ENCODE measurements at regions not wholly inside any gene's neighbourhood (a gene's known extent, or its start where the extent isn't known, plus 50 kb on each side); places are given as distances from the start of the nearest gene placed in this dataset.

DNA sequence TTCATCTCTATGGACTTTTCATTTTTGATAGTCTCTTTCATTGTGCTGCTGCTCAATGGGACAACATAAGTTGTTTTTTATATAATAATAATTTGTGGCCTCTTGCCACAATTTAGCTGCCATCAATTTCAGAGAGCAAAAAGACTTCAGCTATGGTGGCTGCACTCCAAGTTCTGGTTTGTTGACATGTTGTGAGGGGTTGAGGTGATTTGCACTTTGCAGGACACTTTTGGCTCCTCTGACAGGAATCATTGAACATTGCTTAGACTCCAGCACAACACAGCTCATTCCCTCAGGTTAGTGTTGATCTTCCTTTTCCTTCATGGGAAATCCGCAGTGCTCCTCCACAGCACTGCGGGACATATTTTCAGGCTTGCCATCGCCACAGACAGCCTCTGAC is 725.4 kb upstream of the TSPY4 start:
- DNase-seq: no peak
- no peak overlapping the region for H3K27ac ChIP-seq
- no peak for FAIRE-seq
- H3K36me3 ChIP-seq: no peaks in the 10 kb centered on the region
- no peaks in the 10 kb centered on the region for H3K4me1 ChIP-seq
- ATAC-seq: no peak
- 77% methylated on average over 3 of the region's 3 CpGs; no CpG with 5 or more reads in 1 of the 2 donors for WGBS, 2 donors
- no peak overlapping the region for H3K4me3 ChIP-seq
- H3K27me3 ChIP-seq: no peaks in the 10 kb centered on the region
- TF ChIP-seq, protein P1, sequence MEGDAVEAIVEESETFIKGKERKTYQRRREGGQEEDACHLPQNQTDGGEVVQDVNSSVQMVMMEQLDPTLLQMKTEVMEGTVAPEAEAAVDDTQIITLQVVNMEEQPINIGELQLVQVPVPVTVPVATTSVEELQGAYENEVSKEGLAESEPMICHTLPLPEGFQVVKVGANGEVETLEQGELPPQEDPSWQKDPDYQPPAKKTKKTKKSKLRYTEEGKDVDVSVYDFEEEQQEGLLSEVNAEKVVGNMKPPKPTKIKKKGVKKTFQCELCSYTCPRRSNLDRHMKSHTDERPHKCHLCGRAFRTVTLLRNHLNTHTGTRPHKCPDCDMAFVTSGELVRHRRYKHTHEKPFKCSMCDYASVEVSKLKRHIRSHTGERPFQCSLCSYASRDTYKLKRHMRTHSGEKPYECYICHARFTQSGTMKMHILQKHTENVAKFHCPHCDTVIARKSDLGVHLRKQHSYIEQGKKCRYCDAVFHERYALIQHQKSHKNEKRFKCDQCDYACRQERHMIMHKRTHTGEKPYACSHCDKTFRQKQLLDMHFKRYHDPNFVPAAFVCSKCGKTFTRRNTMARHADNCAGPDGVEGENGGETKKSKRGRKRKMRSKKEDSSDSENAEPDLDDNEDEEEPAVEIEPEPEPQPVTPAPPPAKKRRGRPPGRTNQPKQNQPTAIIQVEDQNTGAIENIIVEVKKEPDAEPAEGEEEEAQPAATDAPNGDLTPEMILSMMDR (IDR thresholded peaks at IDR 0.05): no peak
- intact Hi-C loops (cut with DNase I): no loop called here
- H3K9me3 ChIP-seq: no peaks in the 10 kb centered on the region

DNA sequence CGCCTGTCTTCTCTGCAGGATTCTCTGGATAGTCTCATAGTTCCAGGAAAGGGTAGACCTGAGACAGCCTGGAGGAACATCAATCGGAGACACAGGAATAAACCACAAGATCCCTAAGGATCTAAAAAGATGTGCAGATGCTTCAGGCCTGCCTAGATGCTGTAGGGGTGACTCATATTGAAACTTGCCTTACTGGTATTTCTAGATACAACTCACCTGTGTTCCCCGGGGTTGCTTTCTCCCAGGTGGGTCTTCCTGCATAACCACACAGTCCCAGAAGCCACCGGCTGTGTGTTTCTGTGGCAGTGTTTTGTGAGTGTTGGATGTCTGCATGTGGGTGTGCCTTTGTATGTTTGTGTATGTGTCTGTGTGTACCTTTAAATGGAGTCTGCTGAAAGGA is 719.0 kb upstream of the TSPY4 start:
- ATAC-seq: no peak
- intact Hi-C loops (cut with DNase I): no loop called here
- TF ChIP-seq, protein P1 (IDR thresholded peaks at IDR 0.05): no peak
- no peaks in the 10 kb centered on the region for H3K36me3 ChIP-seq
- no peaks in the 10 kb centered on the region for H3K27me3 ChIP-seq
- H3K4me1 ChIP-seq: no peaks in the 10 kb centered on the region
- no peak overlapping the region for H3K4me3 ChIP-seq
- no peak for DNase-seq
- WGBS, 2 donors: 59% methylated on average over 4 of the region's 4 CpGs; no CpG with 5 or more reads in 1 of the 2 donors
- no peaks in the 10 kb centered on the region for H3K9me3 ChIP-seq
- FAIRE-seq: no peak
- no peak overlapping the region for H3K27ac ChIP-seq

DNA sequence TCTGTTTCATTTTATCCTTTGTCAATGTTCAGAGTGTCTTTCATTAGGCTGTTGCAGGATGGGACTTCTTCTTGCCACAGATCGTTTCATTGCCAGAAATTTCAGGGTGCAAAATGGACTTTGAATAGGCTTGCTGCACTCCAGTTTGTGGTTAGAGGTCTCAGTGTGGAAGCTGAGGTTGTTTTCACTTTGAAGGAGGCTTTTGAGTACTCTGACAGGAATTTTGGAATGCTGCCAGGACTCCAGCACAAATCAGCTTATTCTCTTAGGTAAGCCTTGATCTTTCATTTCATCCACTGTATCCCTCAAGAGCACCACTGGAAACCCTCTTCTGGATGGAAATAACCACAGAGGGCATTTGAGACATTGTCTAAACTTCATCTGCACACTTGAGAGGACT is 715.1 kb upstream of the TSPY4 start:
- 15% methylated on average over 1 of the region's 1 CpG; no CpG with 5 or more reads in 1 of the 2 donors for WGBS, 2 donors
- Histone ChIP-seq H3K36me3 (no peaks in the 10 kb centered on the region), H3K9me3 (no peaks in the 10 kb centered on the region), H3K27me3 (no peaks in the 10 kb centered on the region), H3K27ac (no peak overlapping the region), H3K4me1 (no peaks in the 10 kb centered on the region), H3K4me3 (no peak overlapping the region)
- TF ChIP-seq, protein P1 (IDR thresholded peaks at IDR 0.05): no peak
- DNase-seq: no peak
- intact Hi-C loops (cut with DNase I): no loop called here
- ATAC-seq: no peak
- FAIRE-seq: no peak

DNA sequence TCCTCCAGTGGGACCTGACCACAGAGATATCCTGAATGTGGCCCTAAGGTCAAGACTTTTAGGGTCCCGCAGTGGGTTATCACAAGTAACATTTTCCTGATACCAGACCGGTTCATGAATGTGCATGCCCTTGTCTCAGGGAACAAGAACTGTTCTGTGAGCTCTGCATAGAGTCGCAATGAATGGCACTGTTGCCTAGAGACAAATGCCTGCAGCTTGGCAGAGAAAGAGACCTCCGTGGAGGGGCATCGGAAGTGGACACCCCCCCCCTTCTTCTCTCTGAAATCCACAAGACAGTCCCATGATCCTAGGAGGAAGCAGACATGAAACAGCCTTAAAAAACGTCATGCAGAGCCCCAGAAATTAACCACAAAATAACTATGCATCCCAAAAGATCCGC is 714.4 kb upstream of the TSPY4 start:
- Histone ChIP-seq H3K27me3 (no peaks in the 10 kb centered on the region), H3K9me3 (no peaks in the 10 kb centered on the region), H3K4me1 (no peaks in the 10 kb centered on the region), H3K27ac (no peak overlapping the region), H3K4me3 (no peak overlapping the region), H3K36me3 (no peaks in the 10 kb centered on the region)
- DNase-seq (no peak), FAIRE-seq (no peak), ATAC-seq (no peak)
- 44% methylated on average over 7 of the region's 7 CpGs; no CpG with 5 or more reads in 1 of the 2 donors for WGBS, 2 donors
- TF ChIP-seq, protein P1 (IDR thresholded peaks at IDR 0.05): no peak
- intact Hi-C loops (cut with DNase I): no loop called here

DNA sequence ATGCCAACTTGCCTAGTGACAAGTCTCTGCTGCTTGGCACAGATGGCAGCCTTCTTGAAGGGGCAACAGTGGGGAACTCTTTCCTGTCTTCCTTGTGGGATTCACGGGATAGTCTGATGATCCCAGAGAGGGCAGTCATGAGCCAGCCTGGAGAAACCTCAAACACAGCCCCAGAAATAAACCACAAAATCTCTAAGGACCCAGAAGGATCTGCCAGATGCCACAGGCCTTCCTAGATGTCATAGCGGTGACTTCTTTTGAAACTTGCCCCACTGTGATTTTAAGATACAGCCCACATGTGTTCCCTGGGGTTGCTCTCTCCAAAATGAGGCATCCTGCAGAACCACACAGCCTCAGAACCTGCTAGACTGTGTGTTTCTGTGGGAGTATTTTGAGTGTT is 707.6 kb upstream of the TSPY4 start:
- no peak for DNase-seq
- intact Hi-C loops (cut with DNase I): no loop called here
- no peak for FAIRE-seq

More for the DNA sequence above, 707.6 kb upstream of the TSPY4 start:
- H3K4me3 ChIP-seq: no peak overlapping the region
- TF ChIP-seq, protein P1 (IDR thresholded peaks at IDR 0.05): no peak
- 72% methylated on average over 2 of the region's 2 CpGs; no CpG with 5 or more reads in 1 of the 2 donors for WGBS, 2 donors
- H3K27ac ChIP-seq: no peak overlapping the region
- no peaks in the 10 kb centered on the region for H3K27me3 ChIP-seq
- no peak for ATAC-seq
- no peaks in the 10 kb centered on the region for H3K9me3 ChIP-seq
- no peaks in the 10 kb centered on the region for H3K36me3 ChIP-seq
- no peaks in the 10 kb centered on the region for H3K4me1 ChIP-seq

All from pancreas (tissue), 10 donors.